ENCODE measurements at regions not wholly inside any gene's neighbourhood (a gene's known extent, or its start where the extent isn't known, plus 50 kb on each side); places are given as distances from the start of the nearest gene placed in this dataset.

GRCh38 chr11:96779030-96779429 lies 389.2 kb downstream of the JRKL start:
- TF ChIP-seq CTCF (conservative IDR thresholded peaks at IDR 0.05; ENCODE audit: low read depth, low read length) (no peak), EZH2 (IDR thresholded peaks at IDR 0.05; ENCODE audit: borderline replicate concordance, low read depth, low read length, poor library complexity, severe bottlenecking) (no peak)

All from A673 (cell line).